HepG2 (cell line): ENCODE measurements at regions not wholly inside any gene's neighbourhood (a gene's known extent, or its start where the extent isn't known, plus 50 kb on each side); places are given as distances from the start of the nearest gene placed in this dataset.

Experiments used
- AGO2 ChIP-seq: fragments of 200-400 bp; formaldehyde crosslinking; optimal IDR thresholded peaks from 2 replicates; pipeline ENCODE3; 2017; ENCODE audit warnings: mild to moderate bottlenecking, low read depth, low read length, moderate library complexity
- PAXIP1 ChIP-seq: sonication (generic); formaldehyde crosslinking; conservative IDR thresholded peaks from 2 replicates; pipeline ENCODE4 v1.4.0; 2020; ENCODE audit warnings: mild to moderate bottlenecking, missing genetic modification reagents, moderate library complexity
- PITX1 ChIP-seq: sonication (generic); formaldehyde crosslinking; IDR thresholded peaks from 2 replicates; pipeline ENCODE4 v1.5.1; 2020; ENCODE audit warnings: mild to moderate bottlenecking, missing genetic modification reagents
- RAD21 ChIP-seq: fragments of 450-650 bp; formaldehyde crosslinking; IDR thresholded peaks from 2 replicates; pipeline ENCODE4 v1.5.0; 2020; ENCODE audit warnings: mild to moderate bottlenecking
- SMARCC2 ChIP-seq: fragments of 450-650 bp; IDR thresholded peaks from 2 replicates; pipeline ENCODE4 v1.6.1; 2017; ENCODE audit warnings: antibody characterized with exemption, mild to moderate bottlenecking
- USF2 ChIP-seq, 2 experiments: sonication (generic) in 1 of 2; formaldehyde crosslinking in 1 of 2; IDR thresholded peaks; 2 replicates each; pipeline versions ENCODE4 v1.5.1 to v1.6.1; 2011 to 2020; ENCODE audit warnings: borderline replicate concordance in 1 of 2, low read depth in 1 of 2, low read length in 1 of 2, mild to moderate bottlenecking in 1 of 2, missing genetic modification reagents in 1 of 2, moderate library complexity in 1 of 2
- ZNF124 ChIP-seq: sonication (generic); formaldehyde crosslinking; IDR thresholded peaks from 2 replicates; pipeline ENCODE4 v1.4.0; 2020; ENCODE audit warnings: missing genetic modification reagents
- ZNF263 ChIP-seq: sonication (generic); formaldehyde crosslinking; IDR thresholded peaks from 2 replicates; pipeline ENCODE4 v1.4.0; 2020; ENCODE audit warnings: missing genetic modification reagents
- ZNF335 ChIP-seq: sonication (generic); formaldehyde crosslinking; IDR thresholded peaks from 2 replicates; pipeline ENCODE4 v1.4.0; 2020; ENCODE audit warnings: missing genetic modification reagents
- ZNF556 ChIP-seq: sonication (generic); formaldehyde crosslinking; IDR thresholded peaks from 2 replicates; pipeline ENCODE4 v1.4.0; 2020; ENCODE audit warnings: mild to moderate bottlenecking, missing genetic modification reagents, borderline replicate concordance
- ZNF562 ChIP-seq: sonication (generic); formaldehyde crosslinking; IDR thresholded peaks from 2 replicates; pipeline ENCODE4 v1.8.0; 2022; ENCODE audit warnings: missing genetic modification reagents, borderline replicate concordance
- ZNF737 ChIP-seq: sonication (generic); formaldehyde crosslinking; IDR thresholded peaks from 2 replicates; pipeline ENCODE4 v1.5.0; 2020; ENCODE audit warnings: missing genetic modification reagents, mild to moderate bottlenecking, borderline replicate concordance
- ZNF775 ChIP-seq: sonication (generic); formaldehyde crosslinking; IDR thresholded peaks from 2 replicates; pipeline ENCODE4 v1.4.0; 2020; ENCODE audit warnings: missing genetic modification reagents, mild to moderate bottlenecking, moderate library complexity, borderline replicate concordance
- TF ChIP-seq, protein P1 (sequence below): sonication (generic); formaldehyde crosslinking; IDR thresholded peaks from 2 replicates; pipeline ENCODE4 v1.9.0; 2021; ENCODE audit warnings: mild to moderate bottlenecking, missing genetic modification reagents
- TF ChIP-seq, protein P2 (sequence below): sonication (generic); formaldehyde crosslinking; IDR thresholded peaks from 2 replicates; pipeline ENCODE4 v1.8.0; 2022; ENCODE audit warnings: mild to moderate bottlenecking, missing genetic modification reagents, moderate library complexity

- TF ChIP-seq, protein P1, sequence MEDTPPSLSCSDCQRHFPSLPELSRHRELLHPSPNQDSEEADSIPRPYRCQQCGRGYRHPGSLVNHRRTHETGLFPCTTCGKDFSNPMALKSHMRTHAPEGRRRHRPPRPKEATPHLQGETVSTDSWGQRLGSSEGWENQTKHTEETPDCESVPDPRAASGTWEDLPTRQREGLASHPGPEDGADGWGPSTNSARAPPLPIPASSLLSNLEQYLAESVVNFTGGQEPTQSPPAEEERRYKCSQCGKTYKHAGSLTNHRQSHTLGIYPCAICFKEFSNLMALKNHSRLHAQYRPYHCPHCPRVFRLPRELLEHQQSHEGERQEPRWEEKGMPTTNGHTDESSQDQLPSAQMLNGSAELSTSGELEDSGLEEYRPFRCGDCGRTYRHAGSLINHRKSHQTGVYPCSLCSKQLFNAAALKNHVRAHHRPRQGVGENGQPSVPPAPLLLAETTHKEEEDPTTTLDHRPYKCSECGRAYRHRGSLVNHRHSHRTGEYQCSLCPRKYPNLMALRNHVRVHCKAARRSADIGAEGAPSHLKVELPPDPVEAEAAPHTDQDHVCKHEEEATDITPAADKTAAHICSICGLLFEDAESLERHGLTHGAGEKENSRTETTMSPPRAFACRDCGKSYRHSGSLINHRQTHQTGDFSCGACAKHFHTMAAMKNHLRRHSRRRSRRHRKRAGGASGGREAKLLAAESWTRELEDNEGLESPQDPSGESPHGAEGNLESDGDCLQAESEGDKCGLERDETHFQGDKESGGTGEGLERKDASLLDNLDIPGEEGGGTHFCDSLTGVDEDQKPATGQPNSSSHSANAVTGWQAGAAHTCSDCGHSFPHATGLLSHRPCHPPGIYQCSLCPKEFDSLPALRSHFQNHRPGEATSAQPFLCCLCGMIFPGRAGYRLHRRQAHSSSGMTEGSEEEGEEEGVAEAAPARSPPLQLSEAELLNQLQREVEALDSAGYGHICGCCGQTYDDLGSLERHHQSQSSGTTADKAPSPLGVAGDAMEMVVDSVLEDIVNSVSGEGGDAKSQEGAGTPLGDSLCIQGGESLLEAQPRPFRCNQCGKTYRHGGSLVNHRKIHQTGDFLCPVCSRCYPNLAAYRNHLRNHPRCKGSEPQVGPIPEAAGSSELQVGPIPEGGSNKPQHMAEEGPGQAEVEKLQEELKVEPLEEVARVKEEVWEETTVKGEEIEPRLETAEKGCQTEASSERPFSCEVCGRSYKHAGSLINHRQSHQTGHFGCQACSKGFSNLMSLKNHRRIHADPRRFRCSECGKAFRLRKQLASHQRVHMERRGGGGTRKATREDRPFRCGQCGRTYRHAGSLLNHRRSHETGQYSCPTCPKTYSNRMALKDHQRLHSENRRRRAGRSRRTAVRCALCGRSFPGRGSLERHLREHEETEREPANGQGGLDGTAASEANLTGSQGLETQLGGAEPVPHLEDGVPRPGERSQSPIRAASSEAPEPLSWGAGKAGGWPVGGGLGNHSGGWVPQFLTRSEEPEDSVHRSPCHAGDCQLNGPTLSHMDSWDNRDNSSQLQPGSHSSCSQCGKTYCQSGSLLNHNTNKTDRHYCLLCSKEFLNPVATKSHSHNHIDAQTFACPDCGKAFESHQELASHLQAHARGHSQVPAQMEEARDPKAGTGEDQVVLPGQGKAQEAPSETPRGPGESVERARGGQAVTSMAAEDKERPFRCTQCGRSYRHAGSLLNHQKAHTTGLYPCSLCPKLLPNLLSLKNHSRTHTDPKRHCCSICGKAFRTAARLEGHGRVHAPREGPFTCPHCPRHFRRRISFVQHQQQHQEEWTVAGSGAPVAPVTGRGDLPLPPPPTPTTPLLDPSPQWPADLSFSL, result no peak
- TF ChIP-seq PITX1 (CRISPR knock-in tag) (peak; percentile 85), SMARCC2 (no peak), PAXIP1 (CRISPR knock-in tag) (no peak), ZNF335 (peak; percentile 84), USF2 (IDR thresholded peaks at IDR 0.05; ENCODE audit: low read depth, low read length) (0 out of 2 replicates have a peak, but pooled peaks have one; percentile 10), USF2 (CRISPR knock-in tag; IDR thresholded peaks at IDR 0.05; ENCODE audit: borderline replicate concordance) (no peak), ZNF562 (CRISPR knock-in tag) (0 out of 2 replicates have a peak, but pooled peaks have one; percentile 54), ZNF124 (CRISPR knock-in tag) (0 out of 2 replicates have a peak, but pooled peaks have one; percentile 28), ZNF556 (no peak; the same call in 1 of the 2 replicates), RAD21 (CRISPR knock-in tag) (peak; percentile 70), ZNF737 (no peak), ZNF263 (CRISPR knock-in tag) (peak; percentile 38; the same call in 1 of the 2 replicates), AGO2 (no peak), ZNF775 (CRISPR knock-in tag) (no peak)
- TF ChIP-seq, protein P2, sequence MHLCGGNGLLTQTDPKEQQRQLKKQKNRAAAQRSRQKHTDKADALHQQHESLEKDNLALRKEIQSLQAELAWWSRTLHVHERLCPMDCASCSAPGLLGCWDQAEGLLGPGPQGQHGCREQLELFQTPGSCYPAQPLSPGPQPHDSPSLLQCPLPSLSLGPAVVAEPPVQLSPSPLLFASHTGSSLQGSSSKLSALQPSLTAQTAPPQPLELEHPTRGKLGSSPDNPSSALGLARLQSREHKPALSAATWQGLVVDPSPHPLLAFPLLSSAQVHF, result 0 out of 2 replicates have a peak, but pooled peaks have one; percentile 68
Measured at GRCh38 chr6:137724018-137724403, 143.0 kb upstream of the TNFAIP3 start (continued).
